Central memory CD8-positive, alpha-beta T cell (primary cell): ENCODE measurements at regions not wholly inside any gene's neighbourhood (a gene's known extent, or its start where the extent isn't known, plus 50 kb on each side); places are given as distances from the start of the nearest gene placed in this dataset.
A peak's percentile ranks its signal among the peaks of the same experiment; 100 is the strongest.
"Not testable (repeated sequence)": the region's sequence is repeated elsewhere in the genome, so short reads cannot be mapped to it uniquely, and the experiment has no call there.

ENCODE experiments used
- ATAC-seq: fragments of 150-1000 bp; cut with Tn5 transposase; replicated peaks from 2 replicates; pipeline ENCODE4 v1.10.0; 2022; ENCODE audit warnings: mild to moderate bottlenecking, moderate FRiP score, moderate number of reproducible peaks; ENCODE audit not compliant: poor library complexity, severe bottlenecking; ENCODE audit errors: extremely low read depth
- DNase-seq, 2 donors: peaks; one replicate each; pipeline ENCODE4 v3.0.0; 2021; ENCODE audit warnings: low spot score in 2 of 2
- H3K27ac Mint-ChIP-seq: one replicate; pipeline ENCODE4 v1.8.0; 2022; ENCODE audit warnings: low read depth, mild to moderate bottlenecking, moderate library complexity, mixed read lengths
- H3K27me3 Mint-ChIP-seq: one replicate; pipeline ENCODE4 v1.8.0; 2022; ENCODE audit warnings: mixed read lengths
- H3K36me3 Mint-ChIP-seq: one replicate; pipeline ENCODE4 v1.8.0; 2022; ENCODE audit warnings: mild to moderate bottlenecking, moderate library complexity, mixed read lengths; ENCODE audit not compliant: insufficient read depth
- H3K4me1 Mint-ChIP-seq: one replicate; pipeline ENCODE4 v1.8.0; 2022; ENCODE audit warnings: mixed read lengths
- H3K4me3 Mint-ChIP-seq: one replicate; pipeline ENCODE4 v1.8.0; 2022; ENCODE audit warnings: mild to moderate bottlenecking, moderate library complexity, mixed read lengths
- H3K9me3 Mint-ChIP-seq: one replicate; pipeline ENCODE4 v1.8.0; 2022; ENCODE audit warnings: mixed read lengths

- ATAC-seq, result no peak
- no peaks in the 10 kb centered on the region for H3K36me3 Mint-ChIP-seq
These were observed 50.9 kb upstream of the OLIG3 start for GRCh38 chr6:137545073-137545472.

GRCh38 chr6:137547186-137547585 is 53.0 kb upstream of the OLIG3 start:
- Mint-ChIP-seq H3K27ac (no peak overlapping the region), H3K36me3 (no peaks in the 10 kb centered on the region), H3K4me1 (peaks cover 10% of the 10 kb centered on the region), H3K27me3 (peaks cover 19% of the 10 kb centered on the region), H3K4me3 (no peak overlapping the region), H3K9me3 (no peaks in the 10 kb centered on the region)
- no peak for ATAC-seq
- DNase-seq, result no peak

More at GRCh38 chr6:137545073-137545472, 50.9 kb upstream of the OLIG3 start:
- no peak for DNase-seq
- no peak overlapping the region for H3K27ac Mint-ChIP-seq
- H3K27me3 Mint-ChIP-seq, result peaks cover 19% of the 10 kb centered on the region
- peaks cover 10% of the 10 kb centered on the region for H3K4me1 Mint-ChIP-seq
- H3K9me3 Mint-ChIP-seq, result peaks cover 5% of the 10 kb centered on the region
- H3K4me3 Mint-ChIP-seq, result no peak overlapping the region

GRCh38 chr6:137547601-137548000 is 53.4 kb upstream of the OLIG3 start:
- Mint-ChIP-seq H3K27me3 (peaks cover 19% of the 10 kb centered on the region), H3K9me3 (no peaks in the 10 kb centered on the region), H3K27ac (no peak overlapping the region), H3K4me1 (peaks cover 9% of the 10 kb centered on the region), H3K4me3 (no peak overlapping the region), H3K36me3 (no peaks in the 10 kb centered on the region)
- DNase-seq (no peak), ATAC-seq (no peak)

- Mint-ChIP-seq H3K4me3 (no peak overlapping the region), H3K9me3 (no peaks in the 10 kb centered on the region), H3K4me1 (no peaks in the 10 kb centered on the region), H3K27ac (no peak overlapping the region), H3K36me3 (no peaks in the 10 kb centered on the region), H3K27me3 (peaks cover 19% of the 10 kb centered on the region)
- DNase-seq, result no peak
- ATAC-seq, result no peak
These were observed 54.9 kb upstream of the OLIG3 start for GRCh38 chr6:137549106-137549505.

- no peaks in the 10 kb centered on the region for H3K9me3 Mint-ChIP-seq
- H3K27me3 Mint-ChIP-seq, result peaks cover 11% of the 10 kb centered on the region
- H3K4me3 Mint-ChIP-seq, result no peak overlapping the region
- no peaks in the 10 kb centered on the region for H3K36me3 Mint-ChIP-seq
- DNase-seq (no peak), ATAC-seq (no peak)
- no peaks in the 10 kb centered on the region for H3K4me1 Mint-ChIP-seq
- no peak overlapping the region for H3K27ac Mint-ChIP-seq
These were observed 56.3 kb upstream of the OLIG3 start for GRCh38 chr6:137550535-137550934.

- no peak for ATAC-seq
- Mint-ChIP-seq H3K27ac (no peak overlapping the region), H3K9me3 (no peaks in the 10 kb centered on the region), H3K27me3 (peaks cover 9% of the 10 kb centered on the region), H3K36me3 (no peaks in the 10 kb centered on the region), H3K4me3 (no peak overlapping the region), H3K4me1 (peaks cover 6% of the 10 kb centered on the region)
- no peak for DNase-seq
These were observed 58.0 kb upstream of the OLIG3 start for GRCh38 chr6:137552146-137552545.

GRCh38 chr6:137552809-137553208 is 58.6 kb upstream of the OLIG3 start:
- DNase-seq (no peak), ATAC-seq (no peak)
- Mint-ChIP-seq H3K27ac (no peak overlapping the region), H3K9me3 (no peaks in the 10 kb centered on the region), H3K4me3 (no peak overlapping the region), H3K4me1 (peaks cover 6% of the 10 kb centered on the region), H3K27me3 (peaks cover 9% of the 10 kb centered on the region), H3K36me3 (no peaks in the 10 kb centered on the region)

- H3K4me3 Mint-ChIP-seq, result peak overlapping the region; percentile 62
These were observed 65.5 kb upstream of the OLIG3 start for GRCh38 chr6:137559521-137560183.

GRCh38 chr6:137560184-137560563 is 66.0 kb upstream of the OLIG3 start:
- H3K36me3 Mint-ChIP-seq, result no peaks in the 10 kb centered on the region
- peaks cover 6% of the 10 kb centered on the region for H3K9me3 Mint-ChIP-seq
- peak overlapping the region; percentile 62 for H3K4me3 Mint-ChIP-seq
- ATAC-seq, result no peak
- DNase-seq, result no peak
- no peaks in the 10 kb centered on the region for H3K27me3 Mint-ChIP-seq
- peaks cover 34% of the 10 kb centered on the region for H3K4me1 Mint-ChIP-seq
- peak overlapping the region; percentile 91 for H3K27ac Mint-ChIP-seq

More at GRCh38 chr6:137559521-137560183, 65.5 kb upstream of the OLIG3 start:
- Mint-ChIP-seq H3K4me1 (peaks cover 34% of the 10 kb centered on the region), H3K27ac (peak overlapping the region; percentile 91)
- ATAC-seq, result peak; percentile 94
- not testable (repeated sequence) for H3K27me3 Mint-ChIP-seq, H3K9me3 Mint-ChIP-seq, H3K36me3 Mint-ChIP-seq
- peak; percentile 15 to 48 for DNase-seq

- Mint-ChIP-seq H3K4me1 (no peaks in the 10 kb centered on the region), H3K4me3 (no peak overlapping the region), H3K36me3 (peaks cover 1% of the 10 kb centered on the region), H3K9me3 (no peaks in the 10 kb centered on the region), H3K27ac (no peak overlapping the region), H3K27me3 (peaks cover 21% of the 10 kb centered on the region)
- DNase-seq (no peak), ATAC-seq (no peak)
These were observed 73.9 kb upstream of the OLIG3 start for GRCh38 chr6:137568067-137568466.

- H3K27ac Mint-ChIP-seq, result no peak overlapping the region
- DNase-seq (no peak), ATAC-seq (no peak)
- H3K4me1 Mint-ChIP-seq, result no peaks in the 10 kb centered on the region
- no peak overlapping the region for H3K4me3 Mint-ChIP-seq
- peaks cover 41% of the 10 kb centered on the region for H3K27me3 Mint-ChIP-seq
- H3K9me3 Mint-ChIP-seq, result no peaks in the 10 kb centered on the region
- H3K36me3 Mint-ChIP-seq, result peaks cover 1% of the 10 kb centered on the region
These were observed 76.2 kb upstream of the OLIG3 start for GRCh38 chr6:137570393-137570792.

- H3K9me3 Mint-ChIP-seq, result no peaks in the 10 kb centered on the region
- no peak overlapping the region for H3K4me3 Mint-ChIP-seq
- peaks cover 1% of the 10 kb centered on the region for H3K36me3 Mint-ChIP-seq
- H3K27ac Mint-ChIP-seq, result no peak overlapping the region
- H3K4me1 Mint-ChIP-seq, result no peaks in the 10 kb centered on the region
- DNase-seq, result peak; percentile 50
- ATAC-seq, result peak; percentile 76
- peaks cover 34% of the 10 kb centered on the region for H3K27me3 Mint-ChIP-seq
These were observed 77.7 kb upstream of the OLIG3 start for GRCh38 chr6:137571854-137572253.

GRCh38 chr6:137573739-137574138 is 79.5 kb upstream of the OLIG3 start:
- no peak for ATAC-seq

More at GRCh38 chr6:137573739-137574138, 79.5 kb upstream of the OLIG3 start:
- no peak overlapping the region for H3K4me3 Mint-ChIP-seq
- peaks cover 1% of the 10 kb centered on the region for H3K36me3 Mint-ChIP-seq
- peaks cover 26% of the 10 kb centered on the region for H3K27me3 Mint-ChIP-seq
- H3K9me3 Mint-ChIP-seq, result no peaks in the 10 kb centered on the region
- H3K4me1 Mint-ChIP-seq, result no peaks in the 10 kb centered on the region
- no peak overlapping the region for H3K27ac Mint-ChIP-seq
- DNase-seq, result no peak
